Vagina (tissue), 2 donors: ENCODE measurements at regions not wholly inside any gene's neighbourhood (a gene's known extent, or its start where the extent isn't known, plus 50 kb on each side); places are given as distances from the start of the nearest gene placed in this dataset.

Experiments used
- DNase-seq, 2 donors: peaks; one replicate each; pipeline ENCODE4 v3.0.0-alpha.2; 2017; ENCODE audit errors: extremely low spot score in 2 of 2
- H3K27ac ChIP-seq: fragments of 200-600 bp; sonication (generic); one replicate; pipeline ENCODE4 v1.5.1; 2019
- H3K27me3 ChIP-seq: fragments of 200-600 bp; sonication (generic); one replicate; pipeline ENCODE4 v1.5.1; 2019
- H3K36me3 ChIP-seq, 2 donors: fragments of 200-600 bp; sonication (generic); one replicate each; pipeline ENCODE4 v1.5.1; 2017 to 2019
- H3K4me1 ChIP-seq: fragments of 200-600 bp; sonication (generic); one replicate; pipeline ENCODE4 v1.5.1; 2019
- H3K4me3 ChIP-seq, 2 donors: fragments of 200-600 bp; sonication (generic); 1 replicate in 1 of 2; 2 replicates in 1 of 2; pipeline ENCODE4 v1.5.1; 2016 to 2019
- H3K9me3 ChIP-seq: fragments of 200-600 bp; sonication (generic); one replicate; pipeline ENCODE4 v1.5.1; 2019
- POLR2A ChIP-seq, 2 donors: fragments of 450-650 bp; IDR thresholded peaks; one replicate each; pipeline ENCODE4 v1.6.1; 2017; ENCODE audit warnings: antibody characterized with exemption in 2 of 2, mild to moderate bottlenecking in 2 of 2, moderate library complexity in 2 of 2
- POLR2AphosphoS5 ChIP-seq, 2 donors: sonication (generic); formaldehyde crosslinking; IDR thresholded peaks; one replicate each; pipeline ENCODE4 v1.9.0; 2017; ENCODE audit warnings: antibody characterized with exemption in 2 of 2, mild to moderate bottlenecking in 2 of 2, low read depth in 1 of 2; ENCODE audit not compliant: insufficient read depth in 1 of 2
- intact Hi-C: fragments of 100-400 bp; cut with DNase I; formaldehyde crosslinking; loops from one replicate; pipeline ENCODE4 v1.15.1; 2023
- TF ChIP-seq, protein P1 (sequence below), 3 experiments: fragments of 450-650 bp in 2 of 3; fragments of 200-600 bp in 1 of 3; sonication (generic) in 1 of 3; IDR thresholded peaks; one replicate each; pipeline ENCODE4 v1.5.1; 2017 to 2019; ENCODE audit warnings: antibody characterized with exemption in 3 of 3, mild to moderate bottlenecking in 2 of 3, moderate library complexity in 2 of 3

DNA sequence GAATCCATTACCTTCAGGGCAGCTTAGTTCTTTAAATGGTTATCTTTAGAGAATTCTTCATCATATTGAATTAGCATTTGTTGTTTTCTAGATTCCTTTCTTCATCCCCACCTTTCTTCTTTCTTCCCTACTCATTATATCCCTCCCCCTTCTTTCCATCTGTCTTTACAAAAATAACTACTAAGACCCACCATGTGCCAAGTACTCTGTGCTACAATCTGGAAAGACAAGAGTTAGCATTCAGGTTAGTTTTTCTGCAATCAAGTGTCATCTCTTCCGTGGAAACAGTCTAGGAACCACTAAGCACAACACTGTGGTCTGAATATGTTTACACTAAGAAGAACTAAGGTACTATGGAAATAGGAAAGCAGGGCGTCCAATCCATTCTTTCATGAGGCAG is 897.4 kb upstream of the TENM4 start:
- Histone ChIP-seq H3K27me3 (no peaks in the 10 kb centered on the region), H3K4me1 (no peaks in the 10 kb centered on the region), H3K27ac (no peak overlapping the region), H3K4me3 (no peak overlapping the region), H3K9me3 (no peaks in the 10 kb centered on the region), H3K36me3 (no peaks in the 10 kb centered on the region)
- DNase-seq = no peak
- intact Hi-C loops = no loop called here
- TF ChIP-seq, protein P1, sequence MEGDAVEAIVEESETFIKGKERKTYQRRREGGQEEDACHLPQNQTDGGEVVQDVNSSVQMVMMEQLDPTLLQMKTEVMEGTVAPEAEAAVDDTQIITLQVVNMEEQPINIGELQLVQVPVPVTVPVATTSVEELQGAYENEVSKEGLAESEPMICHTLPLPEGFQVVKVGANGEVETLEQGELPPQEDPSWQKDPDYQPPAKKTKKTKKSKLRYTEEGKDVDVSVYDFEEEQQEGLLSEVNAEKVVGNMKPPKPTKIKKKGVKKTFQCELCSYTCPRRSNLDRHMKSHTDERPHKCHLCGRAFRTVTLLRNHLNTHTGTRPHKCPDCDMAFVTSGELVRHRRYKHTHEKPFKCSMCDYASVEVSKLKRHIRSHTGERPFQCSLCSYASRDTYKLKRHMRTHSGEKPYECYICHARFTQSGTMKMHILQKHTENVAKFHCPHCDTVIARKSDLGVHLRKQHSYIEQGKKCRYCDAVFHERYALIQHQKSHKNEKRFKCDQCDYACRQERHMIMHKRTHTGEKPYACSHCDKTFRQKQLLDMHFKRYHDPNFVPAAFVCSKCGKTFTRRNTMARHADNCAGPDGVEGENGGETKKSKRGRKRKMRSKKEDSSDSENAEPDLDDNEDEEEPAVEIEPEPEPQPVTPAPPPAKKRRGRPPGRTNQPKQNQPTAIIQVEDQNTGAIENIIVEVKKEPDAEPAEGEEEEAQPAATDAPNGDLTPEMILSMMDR (IDR thresholded peaks at IDR 0.05) = no peak
- no peak for TF ChIP-seq POLR2AphosphoS5 (IDR thresholded peaks at IDR 0.05; ENCODE audit: insufficient read depth in 1 of 2, low read depth in 1 of 2)
- TF ChIP-seq POLR2A (IDR thresholded peaks at IDR 0.05) = no peak

DNA sequence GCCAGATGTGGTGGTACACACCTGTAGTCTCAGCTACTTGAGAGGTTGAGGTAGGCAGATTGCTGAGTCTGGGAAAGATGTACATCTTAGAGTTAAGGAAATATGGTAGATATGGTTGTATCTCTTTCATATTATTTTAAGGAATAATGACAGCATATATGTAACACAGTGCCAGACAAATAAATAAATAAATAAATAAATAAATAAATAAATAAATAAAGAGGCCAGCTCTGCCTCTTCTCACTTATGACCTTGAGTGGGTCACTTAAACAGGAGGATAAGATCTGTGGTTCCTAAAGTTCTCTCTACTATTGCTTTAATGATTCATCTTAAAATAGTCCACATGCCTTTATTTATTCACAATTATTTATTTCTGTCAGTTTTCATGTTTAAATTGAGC is 890.9 kb upstream of the TENM4 start:
- no peak for DNase-seq
- Histone ChIP-seq H3K27me3 (no peaks in the 10 kb centered on the region), H3K4me3 (no peak overlapping the region), H3K27ac (no peak overlapping the region), H3K9me3 (no peaks in the 10 kb centered on the region), H3K4me1 (no peaks in the 10 kb centered on the region), H3K36me3 (no peaks in the 10 kb centered on the region)
- TF ChIP-seq POLR2AphosphoS5 (IDR thresholded peaks at IDR 0.05; ENCODE audit: insufficient read depth in 1 of 2, low read depth in 1 of 2) (no peak), POLR2A (IDR thresholded peaks at IDR 0.05) (no peak)
- TF ChIP-seq, protein P1 (IDR thresholded peaks at IDR 0.05) = no peak
- intact Hi-C loops = no loop called here

DNA sequence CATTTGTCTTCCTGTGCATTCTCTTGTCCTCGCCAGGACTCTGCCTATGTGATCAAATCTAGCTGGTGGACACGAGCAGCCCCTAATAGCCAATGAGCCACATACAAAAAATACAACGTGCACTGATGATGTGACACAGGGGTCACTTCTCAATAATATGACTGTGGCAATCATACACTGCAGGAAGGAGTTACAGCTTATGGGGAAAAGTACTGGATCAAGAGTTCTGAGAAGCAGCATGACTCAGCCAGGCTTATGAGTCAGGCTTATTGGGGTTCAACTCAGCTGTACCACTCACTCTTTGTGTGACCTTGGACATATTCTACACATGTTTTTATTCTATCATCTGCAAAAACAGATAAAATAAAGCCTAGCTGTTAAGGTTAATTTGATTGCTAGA is 889.4 kb upstream of the TENM4 start:
- H3K36me3 ChIP-seq = no peaks in the 10 kb centered on the region
- TF ChIP-seq POLR2AphosphoS5 (IDR thresholded peaks at IDR 0.05; ENCODE audit: insufficient read depth in 1 of 2, low read depth in 1 of 2) = no peak
- no peak for TF ChIP-seq POLR2A (IDR thresholded peaks at IDR 0.05)
- TF ChIP-seq, protein P1 (IDR thresholded peaks at IDR 0.05) = no peak
- intact Hi-C loops = no loop called here

DNA sequence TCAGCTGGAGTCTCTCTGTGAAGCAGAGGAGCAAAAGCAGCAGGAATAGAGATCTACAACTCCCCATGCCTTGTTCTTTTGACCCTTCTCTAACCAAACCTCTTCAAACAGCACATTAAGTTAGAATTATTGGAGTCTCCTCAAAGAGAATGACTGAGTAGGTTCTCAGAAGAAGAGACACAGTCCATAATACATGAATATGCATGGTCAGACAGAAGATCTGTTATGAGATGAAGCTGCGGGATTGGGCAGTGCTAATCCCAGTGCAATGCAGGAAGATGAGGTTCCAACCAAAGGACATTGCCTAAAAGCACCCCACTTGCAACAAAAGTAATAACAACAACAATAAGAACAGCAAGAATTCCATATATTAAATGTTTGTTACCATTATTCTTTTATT is 887.9 kb upstream of the TENM4 start:
- no peaks in the 10 kb centered on the region for H3K4me1 ChIP-seq
- H3K27me3 ChIP-seq = no peaks in the 10 kb centered on the region
- H3K4me3 ChIP-seq = no peak overlapping the region
- TF ChIP-seq, protein P1 (IDR thresholded peaks at IDR 0.05) = no peak
- TF ChIP-seq POLR2AphosphoS5 (IDR thresholded peaks at IDR 0.05; ENCODE audit: insufficient read depth in 1 of 2, low read depth in 1 of 2) = no peak
- TF ChIP-seq POLR2A (IDR thresholded peaks at IDR 0.05) = no peak
- DNase-seq = no peak
- H3K36me3 ChIP-seq = no peaks in the 10 kb centered on the region
- intact Hi-C loops = no loop called here
- no peaks in the 10 kb centered on the region for H3K9me3 ChIP-seq
- H3K27ac ChIP-seq = no peak overlapping the region

More for the DNA sequence above, 889.4 kb upstream of the TENM4 start:
- no peak overlapping the region for H3K27ac ChIP-seq
- no peak overlapping the region for H3K4me3 ChIP-seq
- no peaks in the 10 kb centered on the region for H3K9me3 ChIP-seq
- no peaks in the 10 kb centered on the region for H3K4me1 ChIP-seq
- no peak for DNase-seq
- no peaks in the 10 kb centered on the region for H3K27me3 ChIP-seq

DNA sequence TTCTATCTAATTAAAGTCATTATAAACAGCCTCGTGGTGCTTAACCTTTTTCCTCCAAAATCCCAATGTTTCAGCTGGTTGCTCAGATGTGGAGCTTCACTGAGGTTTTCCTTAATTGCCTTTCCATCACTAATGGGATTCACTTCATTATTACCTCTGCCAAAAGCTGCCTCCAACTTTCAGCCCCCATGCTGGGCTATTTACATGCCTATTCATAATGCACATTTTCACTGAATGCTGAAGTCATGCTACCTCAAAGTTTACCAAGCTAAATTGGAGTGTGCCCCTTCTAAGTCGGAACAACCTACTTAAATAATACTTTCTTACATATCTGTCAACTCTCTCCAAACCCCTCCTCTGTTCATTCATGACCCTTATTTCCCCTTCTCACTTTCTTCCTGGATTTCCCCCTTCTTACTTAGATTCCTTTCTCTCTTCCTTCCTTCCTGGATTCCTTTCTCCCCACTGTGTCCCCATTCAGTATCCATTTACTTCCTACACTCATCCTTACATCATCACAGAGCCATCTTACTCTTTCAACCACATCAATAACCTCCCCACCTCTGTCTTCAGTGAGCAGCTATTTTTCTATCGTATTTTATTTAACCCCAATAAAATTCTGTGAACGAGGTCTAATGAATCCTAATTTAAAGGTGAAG is 887.3 kb upstream of the TENM4 start:
- no peaks in the 10 kb centered on the region for H3K4me1 ChIP-seq
- H3K36me3 ChIP-seq = no peaks in the 10 kb centered on the region
- intact Hi-C loops = no loop called here
- H3K4me3 ChIP-seq = no peak overlapping the region
- H3K27me3 ChIP-seq = no peaks in the 10 kb centered on the region
- no peak overlapping the region for H3K27ac ChIP-seq
- no peak for DNase-seq
- H3K9me3 ChIP-seq = no peaks in the 10 kb centered on the region
- no peak for TF ChIP-seq POLR2AphosphoS5 (IDR thresholded peaks at IDR 0.05; ENCODE audit: insufficient read depth in 1 of 2, low read depth in 1 of 2)
